NAMALWA (cell line): ENCODE measurements at regions not wholly inside any gene's neighbourhood (a gene's known extent, or its start where the extent isn't known, plus 50 kb on each side); places are given as distances from the start of the nearest gene placed in this dataset.
A peak's percentile ranks its signal among the peaks of the same experiment; 100 is the strongest.

Experiments
- DNase-seq: peaks from one replicate; pipeline ENCODE4 v3.0.0-alpha.2; 2015; ENCODE audit warnings: low spot score

DNA sequence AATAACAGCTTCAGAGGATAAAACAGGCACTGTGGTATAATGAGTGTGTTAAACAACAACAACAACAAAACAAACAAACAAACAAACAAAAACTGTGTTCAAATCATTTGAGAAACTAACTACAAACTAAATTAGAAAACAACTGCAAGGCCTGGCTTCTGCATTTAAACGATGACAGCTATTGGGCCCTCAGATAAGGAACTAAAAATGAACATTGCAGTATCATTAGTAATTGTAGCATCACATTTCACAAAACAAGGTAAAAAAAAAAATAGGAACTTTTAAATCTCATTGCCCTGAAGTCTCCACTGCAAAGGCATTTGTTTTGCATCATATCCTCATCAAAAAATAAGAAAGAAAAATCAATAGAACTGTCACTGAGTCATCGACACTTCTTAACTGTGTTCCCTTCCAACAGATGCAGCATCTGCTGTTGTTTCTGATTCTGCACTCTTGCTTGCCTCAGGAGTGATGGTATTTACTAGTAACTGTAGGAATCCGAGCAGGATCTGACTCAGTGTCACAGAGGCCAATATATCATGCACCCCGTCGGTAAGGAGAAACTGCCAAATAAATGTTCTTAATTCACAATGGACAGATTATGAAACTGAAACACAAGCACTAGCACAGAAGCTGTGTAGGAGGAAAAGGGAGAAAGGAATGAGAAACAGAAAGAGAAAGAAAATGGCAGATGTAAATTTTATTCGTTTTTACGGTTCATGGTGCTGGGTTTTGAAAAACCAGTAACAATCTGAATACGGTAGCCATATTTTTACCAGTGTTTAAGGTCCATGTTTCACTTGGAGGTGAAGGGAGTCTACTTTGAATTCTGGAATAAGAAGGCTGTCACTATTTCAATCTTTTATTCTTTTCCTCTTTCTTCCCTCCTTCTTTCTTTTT lies 365.7 kb upstream of the EPHA7 start:
- no peak for DNase-seq

DNA sequence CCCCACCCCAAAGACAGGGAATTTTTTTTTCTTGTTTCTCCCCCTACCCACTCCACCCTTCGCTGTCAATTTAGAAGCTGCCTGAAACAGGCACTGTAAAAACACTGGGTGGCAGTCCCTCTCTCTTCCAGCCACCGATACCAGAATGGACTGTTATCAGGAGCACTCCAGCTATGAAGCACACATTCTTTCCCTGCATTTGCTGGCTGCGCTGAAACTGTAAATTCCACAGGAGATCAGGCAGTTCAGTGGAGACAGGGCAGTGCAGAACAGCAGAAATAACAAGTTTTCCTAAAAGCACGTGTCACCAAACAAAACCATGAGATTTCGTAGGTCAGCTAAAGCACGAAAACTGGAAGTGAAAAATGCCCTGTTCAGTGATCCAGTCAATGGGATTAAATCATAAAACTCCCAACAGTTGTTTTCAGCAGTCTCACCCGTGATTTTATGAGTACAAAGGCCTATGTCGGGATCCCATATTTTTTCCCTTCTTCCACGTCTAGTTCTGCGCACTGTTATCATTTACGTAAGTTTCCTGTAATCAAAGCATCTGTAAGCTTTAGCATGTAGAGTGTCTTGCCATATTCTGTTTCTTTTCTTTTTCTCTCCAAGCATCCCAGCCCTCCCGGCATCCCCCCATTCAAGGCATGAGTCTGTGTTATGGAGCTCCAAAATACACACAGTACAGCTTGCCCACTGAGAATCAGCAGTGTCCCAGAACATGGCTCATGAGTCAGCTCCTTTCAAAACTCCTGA lies 359.9 kb upstream of the EPHA7 start:
- DNase-seq: no peak

GRCh38 chr6:93759190-93759589 lies 339.8 kb upstream of the EPHA7 start:
- DNase-seq: no peak

DNA sequence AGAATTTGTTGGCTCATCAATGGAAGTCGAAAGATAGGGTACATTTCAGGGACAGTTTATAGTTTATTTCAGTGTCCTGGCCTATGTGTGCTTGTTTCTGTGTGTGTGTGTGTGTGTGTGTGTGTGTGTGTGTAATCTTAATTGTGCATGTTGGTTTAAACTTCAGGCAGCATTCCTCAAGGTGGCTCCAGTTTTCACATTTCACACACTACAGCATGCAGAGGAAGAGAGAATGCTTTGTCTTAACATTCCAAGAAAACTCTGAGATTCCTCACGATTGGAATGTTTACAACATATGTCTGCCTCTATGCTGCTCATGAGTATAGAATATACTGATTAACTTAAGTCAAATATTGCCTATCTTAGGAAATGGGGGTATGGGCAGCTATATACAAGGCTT lies 332.6 kb upstream of the EPHA7 start:
- no peak for DNase-seq

- no peak for DNase-seq
These were observed 330.6 kb upstream of the EPHA7 start for GRCh38 chr6:93749930-93750329.

DNA sequence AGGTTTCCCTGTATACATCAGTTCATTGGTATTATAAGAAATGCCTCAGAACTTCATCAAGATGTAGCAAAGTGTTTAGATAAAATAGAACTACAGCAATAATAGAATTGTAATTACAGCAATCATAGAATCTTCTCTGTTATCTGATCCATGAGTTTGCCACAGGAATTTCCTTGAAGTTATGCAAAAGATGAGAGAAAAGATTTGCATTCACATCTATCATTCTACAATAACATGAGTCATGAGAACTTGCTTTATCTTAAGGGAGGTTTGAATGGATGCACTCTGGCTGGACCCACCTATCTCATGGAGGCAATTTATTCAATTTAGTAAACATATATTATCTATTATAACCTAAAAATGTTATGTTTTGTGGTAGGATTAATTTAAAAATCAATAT lies 329.8 kb upstream of the EPHA7 start:
- DNase-seq: no peak

DNA sequence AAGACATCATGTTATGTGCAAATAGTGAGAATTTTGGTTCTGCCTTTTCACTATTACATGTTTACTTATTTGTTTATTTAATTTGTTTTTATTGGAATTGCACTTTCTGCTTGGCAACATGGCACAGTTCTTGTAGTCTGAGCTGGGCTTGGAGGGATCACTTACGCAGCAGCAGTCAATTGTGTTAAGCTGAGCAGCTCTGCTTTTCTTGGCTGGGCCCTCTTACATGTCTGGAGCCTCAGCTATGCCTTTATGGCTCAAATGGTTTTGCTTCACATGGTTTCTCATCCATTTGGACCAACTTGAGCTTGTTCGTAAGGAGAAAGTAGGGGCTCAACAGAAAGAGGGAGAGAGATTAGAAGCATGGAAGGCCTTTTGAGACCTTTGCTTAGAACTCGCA lies 327.5 kb upstream of the EPHA7 start:
- DNase-seq: no peak

- no peak for DNase-seq
These were observed 325.9 kb upstream of the EPHA7 start for GRCh38 chr6:93745306-93745705.

- no peak for DNase-seq
These were observed 315.7 kb upstream of the EPHA7 start for GRCh38 chr6:93735099-93735498.

DNA sequence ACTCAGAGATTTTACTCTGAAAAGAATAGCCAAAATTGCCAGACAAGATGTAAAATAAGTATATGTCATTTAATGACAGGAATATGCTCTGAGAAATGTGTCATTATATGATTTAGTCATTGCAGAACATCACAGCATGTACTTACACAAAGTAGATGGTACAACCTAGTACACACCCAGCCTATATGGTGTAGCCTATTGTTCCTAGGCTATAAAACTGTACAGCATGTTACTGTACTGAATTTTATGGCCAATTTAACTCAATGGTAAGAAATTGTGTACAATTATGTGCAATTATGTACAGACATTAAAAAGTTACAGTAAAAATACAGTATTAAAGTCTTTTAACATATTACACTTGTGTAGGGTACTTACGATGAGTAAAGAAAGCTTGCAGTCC lies 311.9 kb upstream of the EPHA7 start:
- DNase-seq: no peak

DNA sequence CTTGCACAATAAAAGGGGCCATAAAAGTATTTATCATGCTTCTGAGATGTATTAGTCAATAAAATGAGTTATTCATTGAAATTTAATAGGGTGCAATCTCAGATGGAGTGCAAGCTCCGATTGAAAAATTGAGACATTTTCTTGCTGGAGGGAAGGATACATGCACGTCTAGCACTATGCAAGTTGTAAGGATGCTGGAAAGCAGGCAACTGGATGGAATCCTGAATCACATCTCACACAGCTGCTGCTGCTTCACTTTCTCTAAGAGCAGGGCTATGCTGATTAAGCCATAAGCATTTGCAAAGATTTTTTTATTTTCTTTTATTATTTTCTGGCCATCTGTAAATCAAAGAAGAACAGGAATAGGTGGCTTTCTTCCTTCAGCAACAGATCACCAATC lies 308.8 kb upstream of the EPHA7 start:
- no peak for DNase-seq

DNA sequence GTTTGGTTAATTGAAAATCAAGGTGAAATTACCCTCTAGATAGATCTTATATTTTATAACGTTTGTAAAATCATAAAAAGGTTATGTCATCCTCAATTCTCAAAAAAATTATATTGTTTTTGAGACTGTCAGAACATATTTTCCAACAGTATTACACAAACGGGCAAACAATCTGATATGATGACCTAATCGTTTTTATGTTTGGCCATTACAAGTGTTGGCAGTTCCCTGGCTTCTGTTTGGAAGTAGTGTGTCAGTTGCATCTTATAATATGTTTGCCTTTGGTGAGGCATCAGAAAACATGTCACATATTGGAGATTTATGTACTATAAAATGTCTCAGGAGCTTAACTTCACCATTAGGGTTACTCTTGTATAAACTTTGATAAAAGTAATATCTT lies 308.1 kb upstream of the EPHA7 start:
- DNase-seq: no peak

DNA sequence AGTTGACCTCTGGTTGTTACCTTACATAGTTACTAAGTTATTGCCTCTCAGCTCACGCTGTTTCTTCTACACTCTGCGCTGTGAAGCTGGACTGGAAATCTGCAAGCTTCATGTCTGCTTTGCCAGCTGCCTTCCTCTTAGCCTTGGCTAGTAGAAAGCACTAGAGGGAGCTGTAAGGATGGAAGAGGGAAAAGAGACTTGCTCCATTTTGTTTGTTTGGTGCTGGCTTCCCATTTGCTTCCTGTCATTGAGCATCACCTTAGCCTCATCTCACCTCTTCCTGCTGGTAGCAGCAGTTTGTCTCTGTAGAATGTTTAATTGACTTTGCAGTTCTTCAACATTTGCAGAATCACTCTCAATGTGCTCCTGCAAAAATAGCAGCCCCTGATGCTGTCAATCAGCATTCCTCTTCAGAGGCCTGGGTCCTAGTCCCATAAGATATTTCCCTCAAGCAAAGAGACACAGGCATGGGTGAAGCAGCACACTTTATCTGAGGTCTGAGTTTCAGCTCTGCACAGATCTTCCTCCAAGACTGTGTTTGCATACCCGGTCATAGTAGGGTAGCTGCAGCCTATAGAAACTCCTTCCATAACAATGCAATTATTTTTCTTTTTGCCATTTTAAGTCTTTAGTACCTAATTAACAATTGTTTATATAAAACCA lies 302.2 kb upstream of the EPHA7 start:
- DNase-seq: peak; percentile 13

GRCh38 chr6:93713974-93714373 lies 294.6 kb upstream of the EPHA7 start:
- no peak for DNase-seq

GRCh38 chr6:93703431-93703830 lies 284.1 kb upstream of the EPHA7 start:
- DNase-seq: no peak

- DNase-seq: no peak
These were observed 282.2 kb upstream of the EPHA7 start for GRCh38 chr6:93701526-93701925.

DNA sequence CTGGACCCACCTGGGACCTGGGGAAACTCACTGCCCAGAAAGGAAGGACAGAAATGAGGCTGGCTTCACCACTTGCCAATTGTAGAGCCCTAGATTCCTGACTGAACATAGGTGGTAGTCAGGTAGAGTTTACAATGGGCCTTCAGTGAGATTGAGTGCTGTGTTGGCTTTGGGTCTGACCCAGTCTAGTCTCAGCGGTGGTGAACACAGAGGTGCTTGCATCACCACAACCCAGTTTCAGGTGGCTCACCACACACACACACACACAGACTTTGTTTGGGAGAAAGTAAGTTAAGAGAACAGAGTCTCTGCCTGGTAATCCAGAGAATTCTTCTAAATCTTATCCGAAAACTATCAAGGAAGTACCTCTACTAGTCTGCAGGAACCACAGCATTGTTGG lies 266.1 kb upstream of the EPHA7 start:
- DNase-seq: no peak

DNA sequence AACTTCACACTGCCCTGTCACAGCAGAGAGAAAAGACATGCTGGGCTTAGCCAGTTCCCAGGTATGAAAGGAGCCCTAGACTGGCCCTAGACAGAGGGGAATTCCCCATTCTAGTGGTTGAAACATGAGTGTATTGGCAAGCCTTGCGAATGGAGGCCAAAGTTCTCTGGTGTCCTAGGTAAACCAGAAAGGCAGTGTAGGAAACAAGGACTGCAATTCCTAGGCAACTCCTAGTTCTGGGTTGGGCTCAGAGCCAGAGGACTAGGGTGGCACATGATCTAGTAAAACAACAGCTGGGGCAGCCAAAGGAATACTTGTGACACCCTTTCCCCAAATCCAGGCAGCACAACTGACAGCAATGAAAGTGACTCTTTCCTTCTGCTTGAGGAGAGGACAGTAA lies 265.0 kb upstream of the EPHA7 start:
- DNase-seq: no peak

GRCh38 chr6:93679836-93680235 lies 260.5 kb upstream of the EPHA7 start:
- DNase-seq: no peak

DNA sequence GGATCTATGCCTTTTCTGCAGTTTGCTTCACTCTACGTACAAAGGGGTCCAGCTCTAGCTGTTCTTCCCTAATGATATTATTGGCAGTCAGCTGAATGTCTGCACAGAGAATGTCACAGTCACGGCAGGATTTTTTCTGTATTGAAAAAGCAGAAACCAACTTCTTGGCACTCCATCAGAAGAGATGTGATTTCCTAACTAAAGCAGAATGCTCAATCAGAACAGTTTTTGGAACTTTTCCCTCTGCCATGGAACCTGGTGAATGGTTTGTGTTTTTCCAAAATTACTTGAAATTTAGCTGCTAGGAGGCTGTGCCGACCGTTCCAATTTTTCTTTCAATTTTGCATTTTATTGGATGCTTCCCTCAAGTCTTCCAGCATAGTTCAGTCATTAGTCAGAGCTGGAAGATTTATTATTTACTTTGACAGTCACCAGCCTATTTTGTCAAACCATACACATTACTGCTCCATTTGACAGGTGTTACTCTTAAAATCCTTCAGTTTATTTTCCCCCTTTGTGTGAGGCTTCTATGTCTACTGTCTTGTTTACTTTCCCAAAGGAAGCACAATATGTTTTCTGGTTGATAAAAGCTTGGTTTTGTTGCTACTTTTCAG lies 259.6 kb upstream of the EPHA7 start:
- no peak for DNase-seq

DNA sequence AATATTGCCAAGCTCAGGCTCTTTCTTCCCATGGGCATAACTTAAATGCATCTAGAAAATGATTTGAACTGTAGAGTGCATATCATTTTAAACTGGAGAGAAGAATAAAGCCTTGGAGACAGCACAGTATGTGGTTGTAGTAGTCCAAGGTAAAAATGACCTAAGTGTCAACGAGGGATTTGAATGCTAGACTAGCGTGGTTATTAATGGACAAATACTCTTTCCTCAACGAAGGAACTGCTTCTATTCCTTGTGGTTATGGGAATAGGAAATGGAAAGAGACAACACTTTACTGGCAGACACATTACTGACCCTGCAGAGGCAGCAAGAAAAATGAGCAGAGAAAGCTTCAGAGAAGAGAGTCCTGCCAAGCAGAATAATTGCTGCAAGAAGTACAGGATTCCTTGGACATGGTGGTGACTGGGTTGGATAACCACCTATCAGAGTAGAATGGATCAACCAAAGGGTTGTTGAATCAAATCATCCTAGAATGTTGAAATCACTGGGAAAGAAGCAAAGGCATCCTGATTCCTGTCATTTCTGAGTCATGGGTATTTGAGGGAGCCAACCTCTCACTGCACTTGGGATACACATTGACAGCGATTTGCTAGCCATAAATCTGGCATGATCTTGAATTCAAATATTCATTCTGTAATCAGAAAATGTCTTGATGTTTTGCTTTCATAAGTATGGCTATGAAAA lies 258.1 kb upstream of the EPHA7 start:
- no peak for DNase-seq

DNA sequence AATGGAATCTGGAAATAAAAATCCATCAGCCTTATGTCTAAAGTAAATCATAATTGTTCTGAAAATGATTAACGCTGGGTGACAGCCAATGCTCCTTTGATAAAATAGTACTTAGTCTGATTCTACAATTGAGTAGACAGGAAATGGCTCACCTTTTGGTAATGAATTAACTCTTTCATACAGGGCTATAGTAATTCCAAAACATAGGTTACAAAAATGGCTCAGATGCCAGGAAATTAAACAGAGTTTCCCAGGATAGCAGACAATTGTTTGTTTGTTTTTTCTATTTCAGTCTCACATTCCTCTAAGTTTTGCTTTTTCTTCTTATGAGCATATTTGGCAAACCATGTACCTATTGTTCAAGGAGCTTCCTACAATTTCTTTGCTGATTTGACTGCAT lies 257.2 kb upstream of the EPHA7 start:
- no peak for DNase-seq
